Pancreas (tissue), 10 donors: ENCODE measurements at regions not wholly inside any gene's neighbourhood (a gene's known extent, or its start where the extent isn't known, plus 50 kb on each side); places are given as distances from the start of the nearest gene placed in this dataset.
"Not testable (repeated sequence)": the region's sequence is repeated elsewhere in the genome, so short reads cannot be mapped to it uniquely, and the experiment has no call there.

Experiments
- ATAC-seq, 4 donors: fragments of 200-7000 bp; cut with Tn5 transposase; one replicate each; pipeline versions ENCODE4 v1.8.0 to v1.9.1; 2020; ENCODE audit warnings: mild to moderate bottlenecking in 4 of 4, moderate library complexity in 4 of 4
- DNase-seq, 6 donors: peaks; one replicate each; pipeline ENCODE4 v3.0.0-alpha.2; 2020
- FAIRE-seq: peaks from 2 replicates; lab custom pipeline; 2012; peaks lifted over from hg19 to GRCh38; lab: Jason Lieb, UNC
- H3K27ac ChIP-seq, 4 donors: fragments of 200-600 bp; sonication (generic); 1 replicate in 3 of 4; 2 replicates in 1 of 4; pipeline versions ENCODE4 v1.5.0 to v1.8.0; 2020
- H3K27me3 ChIP-seq, 4 donors: fragments of 200-600 bp; one replicate each; pipeline ENCODE4 v1.8.0; 2021
- H3K36me3 ChIP-seq, 3 donors: fragments of 200-600 bp; sonication (generic) in 1 of 3; one replicate each; pipeline versions ENCODE4 v1.5.0 to v1.8.0; 2020 to 2021
- H3K4me1 ChIP-seq, 3 donors: fragments of 200-600 bp; one replicate each; pipeline ENCODE4 v1.8.0; 2021
- H3K4me3 ChIP-seq, 4 donors: fragments of 200-600 bp; sonication (generic) in 2 of 4; one replicate each; pipeline versions ENCODE4 v1.5.0 to v1.8.0; 2020 to 2021
- H3K9me3 ChIP-seq, 4 donors: fragments of 200-600 bp; one replicate each; pipeline ENCODE4 v1.8.0; 2021
- CTCF ChIP-seq, 4 donors: fragments of 200-600 bp; sonication (generic) in 3 of 4; IDR thresholded peaks; one replicate each; pipeline versions ENCODE4 v1.5.0 to v1.8.0; 2021; ENCODE audit warnings: antibody characterized with exemption in 4 of 4
- WGBS, 2 donors: extraction: QIAGEN DNeasy Blood & Tissue Kit; methylation state at CpG; one replicate each; pipeline ENCODE4 v1.1.7; 2013; 5-methylcytosine and 5-hydroxymethylcytosine counted together
- intact Hi-C, 3 donors: fragments of 100-400 bp; cut with DNase I; formaldehyde crosslinking; loops; one replicate each; pipeline versions ENCODE4 v1.11.1 to v1.14.2; 2022
- donor health status: healthy with polysubstance abuse.
- donor health status: DM: no; HTN: no; CAD: no; lungs with moderate emphysema.
- donor health status: DM: no; HTN: no; CAD: no.
- donor health status: control.
- donor health status: control.
- donor health status: Bipolar disorder and iron deficiency.
- donor health status: DM: yes; HTN: yes; CAD: no.
- donor health status: DM: no; HTN: no; CAD: no.
- donor health status: DM: no; HTN: no; CAD: no.
- donor health status: DM: yes; HTN: yes; CAD: no.

GRCh38 chr6:140002396-140003022, 628.1 kb upstream of the CITED2 start:
- no peaks in the 10 kb centered on the region for H3K27me3 ChIP-seq
- no peak overlapping the region for H3K27ac ChIP-seq
- no peak overlapping the region for H3K4me3 ChIP-seq
- no peak for DNase-seq
- H3K9me3 ChIP-seq = no peaks in the 10 kb centered on the region
- intact Hi-C loops = no loop called here
- H3K36me3 ChIP-seq = no peaks in the 10 kb centered on the region
- FAIRE-seq = no peak
- ATAC-seq = no peak
- 77 to 81% methylated on average over 4 of the region's 4 CpGs for WGBS, 2 donors
- peaks cover 0 to 3% (median 0%) of the 10 kb centered on the region in 3 donors for H3K4me1 ChIP-seq
- no peak for TF ChIP-seq CTCF (IDR thresholded peaks at IDR 0.05)

GRCh38 chr6:140001821-140002341, 627.4 kb upstream of the CITED2 start:
- Histone ChIP-seq H3K4me3 (no peak overlapping the region), H3K27ac (no peak overlapping the region), H3K4me1 (peaks cover 0 to 3% (median 0%) of the 10 kb centered on the region in 3 donors), H3K36me3 (no peaks in the 10 kb centered on the region), H3K9me3 (no peaks in the 10 kb centered on the region), H3K27me3 (no peaks in the 10 kb centered on the region)
- WGBS, 2 donors = 64 to 68% methylated on average over 5 of the region's 5 CpGs
- ATAC-seq = no peak
- DNase-seq = no peak
- no peak for TF ChIP-seq CTCF (IDR thresholded peaks at IDR 0.05)
- intact Hi-C loops = no loop called here
- no peak for FAIRE-seq

- H3K27me3 ChIP-seq = no peaks in the 10 kb centered on the region
- H3K36me3 ChIP-seq = no peaks in the 10 kb centered on the region
- WGBS, 2 donors = 13 to 14% methylated on average over 2 of the region's 2 CpGs
- intact Hi-C loops = no loop called here
- H3K4me3 ChIP-seq = no peak overlapping the region
- FAIRE-seq (no peak), DNase-seq (no peak), ATAC-seq (no peak)
- TF ChIP-seq CTCF (IDR thresholded peaks at IDR 0.05) = no peak
- peaks cover 0 to 3% (median 0%) of the 10 kb centered on the region in 3 donors for H3K4me1 ChIP-seq
- no peaks in the 10 kb centered on the region for H3K9me3 ChIP-seq
- no peak overlapping the region for H3K27ac ChIP-seq
Measured at GRCh38 chr6:140001005-140001404, 626.6 kb upstream of the CITED2 start.

DNA sequence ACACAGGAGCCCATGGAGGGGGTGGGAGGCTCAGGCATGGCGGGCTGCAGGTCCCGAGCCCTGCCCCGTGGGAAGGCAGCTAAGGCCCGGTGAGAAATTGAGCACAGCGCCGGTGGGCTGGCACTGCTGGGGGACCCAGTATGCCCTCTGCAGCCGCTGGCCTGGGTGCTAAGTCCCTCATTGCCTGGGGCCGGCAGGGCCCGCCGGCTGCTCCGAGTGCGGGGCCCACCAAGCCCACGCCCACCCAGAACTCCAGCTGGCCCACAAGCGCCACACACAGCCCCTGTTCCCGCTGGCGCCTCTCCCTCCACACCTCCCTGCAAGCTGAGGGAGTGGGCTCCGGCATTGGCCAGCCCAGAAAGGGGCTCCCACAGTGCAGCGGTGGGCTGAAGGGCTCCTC, 625.2 kb upstream of the CITED2 start:
- not testable (repeated sequence) for H3K9me3 ChIP-seq, H3K4me1 ChIP-seq, FAIRE-seq, ATAC-seq, H3K4me3 ChIP-seq, H3K27me3 ChIP-seq, H3K27ac ChIP-seq, H3K36me3 ChIP-seq
- WGBS, 2 donors = 96 to 97% methylated on average over 11 to 18 of the region's 18 CpGs
- peak in 1 of 6 donors; percentile 35 for DNase-seq
- intact Hi-C loops = loop anchor here in 1 of 3 donors (10.0 kb wide), 1 partner anchor 625 kb away; the partner anchor contains the start of gene CITED2

GRCh38 chr6:139998478-139998877, 624.0 kb upstream of the CITED2 start:
- ATAC-seq, H3K27ac ChIP-seq, FAIRE-seq: not testable (repeated sequence)

More at GRCh38 chr6:139998478-139998877, 624.0 kb upstream of the CITED2 start:
- not testable (repeated sequence) for DNase-seq, H3K36me3 ChIP-seq, H3K9me3 ChIP-seq, H3K27me3 ChIP-seq, H3K4me3 ChIP-seq, H3K4me1 ChIP-seq
- 86 to 90% methylated on average over 11 of the region's 11 CpGs for WGBS, 2 donors
- intact Hi-C loops = loop anchor here in 1 of 3 donors (10.0 kb wide), 1 partner anchor 624 kb away; the partner anchor contains the start of gene CITED2
